GM12865 (cell line): ENCODE measurements at regions not wholly inside any gene's neighbourhood (a gene's known extent, or its start where the extent isn't known, plus 50 kb on each side); places are given as distances from the start of the nearest gene placed in this dataset.

Experiments used
- DNase-seq: peaks from one replicate; pipeline ENCODE4 v3.0.0; 2010; ENCODE audit warnings: low read depth
- H3K4me3 ChIP-seq: 2 replicates; pipeline ENCODE4 v1.5.1; 2011; ENCODE audit warnings: mild to moderate bottlenecking, low read depth, low read length, control low read depth
- TF ChIP-seq, protein P1 (sequence below): IDR thresholded peaks from 2 replicates; pipeline ENCODE4 v1.5.1; 2011; ENCODE audit warnings: low read length, control low read depth, low read depth, inconsistent platforms; ENCODE audit not compliant: insufficient read depth; ENCODE audit errors: missing control alignments

DNA sequence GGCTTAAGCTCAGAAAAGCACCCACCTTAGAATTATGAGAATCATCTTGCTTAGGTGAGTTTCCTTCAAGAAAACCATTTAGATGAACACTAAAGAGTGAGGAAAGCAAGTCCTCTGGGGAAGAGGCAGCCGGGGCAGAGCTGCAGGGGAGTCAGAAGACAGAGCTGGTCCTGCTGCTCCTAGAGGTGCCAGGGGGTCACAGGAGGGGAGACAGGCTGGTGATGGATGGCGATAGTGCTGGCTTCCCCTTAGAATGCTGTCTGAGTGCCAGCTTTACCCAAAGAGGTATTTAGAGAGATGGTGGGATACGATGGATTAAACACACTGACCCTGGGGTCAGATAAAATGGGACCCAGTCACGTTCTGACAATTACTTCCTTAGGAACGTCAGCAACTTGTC lies 269.4 kb downstream of the TDRD15 start:
- TF ChIP-seq, protein P1, sequence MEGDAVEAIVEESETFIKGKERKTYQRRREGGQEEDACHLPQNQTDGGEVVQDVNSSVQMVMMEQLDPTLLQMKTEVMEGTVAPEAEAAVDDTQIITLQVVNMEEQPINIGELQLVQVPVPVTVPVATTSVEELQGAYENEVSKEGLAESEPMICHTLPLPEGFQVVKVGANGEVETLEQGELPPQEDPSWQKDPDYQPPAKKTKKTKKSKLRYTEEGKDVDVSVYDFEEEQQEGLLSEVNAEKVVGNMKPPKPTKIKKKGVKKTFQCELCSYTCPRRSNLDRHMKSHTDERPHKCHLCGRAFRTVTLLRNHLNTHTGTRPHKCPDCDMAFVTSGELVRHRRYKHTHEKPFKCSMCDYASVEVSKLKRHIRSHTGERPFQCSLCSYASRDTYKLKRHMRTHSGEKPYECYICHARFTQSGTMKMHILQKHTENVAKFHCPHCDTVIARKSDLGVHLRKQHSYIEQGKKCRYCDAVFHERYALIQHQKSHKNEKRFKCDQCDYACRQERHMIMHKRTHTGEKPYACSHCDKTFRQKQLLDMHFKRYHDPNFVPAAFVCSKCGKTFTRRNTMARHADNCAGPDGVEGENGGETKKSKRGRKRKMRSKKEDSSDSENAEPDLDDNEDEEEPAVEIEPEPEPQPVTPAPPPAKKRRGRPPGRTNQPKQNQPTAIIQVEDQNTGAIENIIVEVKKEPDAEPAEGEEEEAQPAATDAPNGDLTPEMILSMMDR = no peak
- H3K4me3 ChIP-seq = no peak overlapping the region
- DNase-seq = no peak

DNA sequence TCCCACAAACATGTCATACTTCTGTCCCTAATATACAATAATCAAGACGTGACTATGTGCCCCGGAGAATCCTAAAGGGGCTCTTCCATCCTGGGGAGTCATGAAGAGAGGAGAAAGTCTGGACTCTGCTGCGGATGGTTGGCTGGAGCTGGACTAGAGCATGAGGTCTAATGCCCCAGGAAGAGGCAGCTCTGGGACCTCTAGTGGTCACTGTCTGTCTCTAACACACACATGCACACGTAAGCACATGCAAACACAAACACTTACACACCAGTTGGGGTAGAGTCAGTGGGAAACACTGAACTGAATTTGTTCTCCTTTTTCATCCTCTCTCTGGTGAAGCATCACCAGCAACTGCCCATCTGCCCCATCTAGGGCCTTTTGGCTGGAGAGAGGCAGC lies 271.6 kb downstream of the TDRD15 start:
- TF ChIP-seq, protein P1 = peak; percentile 39
- H3K4me3 ChIP-seq = no peak overlapping the region
- peak; percentile 23 for DNase-seq

DNA sequence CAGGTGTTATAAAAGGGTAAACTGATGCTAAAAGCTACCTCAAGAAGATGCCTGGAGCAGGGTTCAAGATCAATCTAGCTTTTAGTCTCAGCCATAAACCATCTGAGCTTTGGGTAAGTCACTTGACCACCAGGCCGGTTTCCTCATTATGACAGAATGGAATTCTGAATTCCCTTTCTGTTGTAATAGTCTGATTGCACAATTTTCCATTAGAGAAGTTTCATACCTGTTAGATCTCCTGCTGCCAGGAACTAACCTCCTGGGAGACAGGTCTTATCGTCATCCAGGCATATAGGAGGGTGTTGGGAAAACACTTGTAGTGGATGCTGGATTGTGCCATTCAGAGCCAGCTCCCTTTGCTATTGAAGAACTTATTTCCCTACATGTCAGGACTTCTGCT lies 272.5 kb downstream of the TDRD15 start:
- no peak overlapping the region for H3K4me3 ChIP-seq
- TF ChIP-seq, protein P1 = no peak
- no peak for DNase-seq

DNA sequence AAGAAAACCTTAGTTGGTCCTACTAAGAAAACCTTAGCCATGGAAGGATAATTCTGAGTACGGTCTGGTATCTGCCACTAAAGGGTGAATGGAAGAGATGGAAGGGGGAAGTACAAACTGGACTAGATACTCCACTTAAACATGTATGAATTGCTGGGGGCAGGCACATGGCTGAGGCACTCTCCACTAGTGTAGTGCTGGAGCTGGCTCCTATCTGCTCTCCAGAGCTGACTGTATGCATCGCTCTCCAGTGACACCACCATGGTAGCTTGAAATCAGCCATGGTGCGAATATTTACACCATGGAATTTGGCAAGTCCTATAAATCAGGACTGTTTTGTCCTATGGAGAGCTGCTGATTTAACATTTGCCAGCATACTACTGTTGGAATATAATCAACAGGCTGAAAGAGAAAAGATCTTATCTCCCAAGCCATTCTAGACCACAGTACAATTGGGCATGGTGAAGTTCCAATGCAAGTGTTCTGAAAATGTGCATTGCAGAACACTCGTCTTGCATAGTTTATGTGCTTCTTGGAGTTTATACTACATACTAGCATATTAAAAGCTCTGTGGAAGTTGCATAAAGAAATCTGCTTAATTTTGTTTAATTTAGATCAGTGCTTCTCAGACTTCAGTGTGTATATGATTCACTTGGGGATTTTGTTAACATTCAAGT lies 277.4 kb downstream of the TDRD15 start:
- DNase-seq = no peak
- H3K4me3 ChIP-seq = no peak overlapping the region
- TF ChIP-seq, protein P1 = no peak

DNA sequence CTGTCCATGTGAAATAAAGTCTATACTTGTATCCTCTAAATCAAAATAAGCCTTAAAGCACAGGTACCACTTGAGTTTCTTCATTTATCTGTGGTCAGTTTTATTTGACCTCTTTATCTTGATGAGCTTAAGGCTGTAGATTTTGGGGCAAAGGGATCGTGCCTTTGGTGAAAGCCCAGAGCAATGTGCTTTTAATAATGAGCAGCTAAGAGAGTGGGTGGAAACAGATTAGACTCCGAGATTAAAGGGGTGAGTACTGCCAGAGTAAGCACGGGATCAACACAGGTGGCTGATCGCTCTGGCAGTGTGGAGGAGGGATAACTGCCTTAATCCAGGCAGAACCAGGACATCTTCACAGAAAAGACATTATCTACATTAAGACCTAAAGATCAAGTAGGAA lies 280.4 kb downstream of the TDRD15 start:
- H3K4me3 ChIP-seq = no peak overlapping the region
- DNase-seq = no peak
- TF ChIP-seq, protein P1 = no peak

DNA sequence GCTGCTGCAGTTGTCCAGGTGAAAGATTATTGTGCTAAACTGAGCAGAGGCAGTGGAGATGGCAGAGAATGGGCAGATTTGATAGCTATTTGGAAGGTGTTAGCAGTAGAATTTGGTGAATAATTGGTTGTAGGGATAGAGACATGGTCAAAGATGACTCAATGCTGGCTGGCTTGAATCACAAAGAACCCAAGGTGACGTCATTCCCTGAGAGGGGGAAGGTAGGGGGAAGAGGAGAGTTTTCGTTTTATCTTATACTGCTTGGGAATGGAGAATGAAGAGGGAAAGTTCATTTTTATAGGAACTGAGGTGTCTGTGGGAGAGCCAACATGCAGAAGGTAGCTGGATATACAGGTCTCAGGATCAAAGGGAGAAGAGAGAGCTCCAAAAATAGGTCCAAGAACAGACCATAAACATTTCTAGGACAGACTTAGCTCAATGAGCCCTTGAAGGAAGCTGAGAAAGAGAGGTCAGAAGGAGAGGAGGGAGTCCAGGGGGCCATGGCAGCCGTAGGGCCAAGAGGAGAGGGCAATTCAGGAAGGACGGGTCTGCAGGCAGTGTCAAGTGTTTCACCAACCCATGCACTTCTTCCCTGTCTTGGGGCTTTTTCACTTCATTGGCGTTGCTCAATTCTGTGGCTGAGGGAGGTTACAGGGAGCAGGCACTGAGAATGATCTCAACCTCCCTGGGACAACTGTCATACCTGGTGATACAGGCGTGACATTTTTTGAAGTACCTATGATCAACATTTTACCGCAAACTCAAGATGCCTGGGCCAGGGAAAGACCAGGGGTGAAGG lies 281.3 kb downstream of the TDRD15 start:
- H3K4me3 ChIP-seq = no peak overlapping the region
- TF ChIP-seq, protein P1 = no peak
- no peak for DNase-seq

DNA sequence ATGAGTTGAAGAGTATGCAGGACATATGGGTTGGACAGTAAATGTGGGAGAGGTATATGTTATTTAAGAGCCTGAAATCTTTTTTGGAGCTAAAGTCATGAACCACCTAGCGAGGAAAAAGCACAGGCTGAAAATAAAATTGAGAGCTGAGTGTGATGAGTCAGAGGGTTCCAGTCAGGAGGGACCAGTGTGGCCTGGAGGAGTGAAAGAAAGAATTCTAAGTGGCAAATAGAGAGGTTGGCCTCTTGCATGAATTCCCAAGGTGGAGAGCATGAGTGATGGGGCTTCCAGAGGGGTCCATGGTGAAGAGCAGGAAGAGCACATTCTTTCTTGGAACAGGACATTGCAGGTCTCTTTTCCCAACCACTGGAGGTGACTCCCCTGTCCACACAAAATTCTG lies 282.6 kb downstream of the TDRD15 start:
- H3K4me3 ChIP-seq = no peak overlapping the region
- TF ChIP-seq, protein P1 = no peak
- no peak for DNase-seq
